ENCODE measurements at regions not wholly inside any gene's neighbourhood (a gene's known extent, or its start where the extent isn't known, plus 50 kb on each side); places are given as distances from the start of the nearest gene placed in this dataset.

DNA sequence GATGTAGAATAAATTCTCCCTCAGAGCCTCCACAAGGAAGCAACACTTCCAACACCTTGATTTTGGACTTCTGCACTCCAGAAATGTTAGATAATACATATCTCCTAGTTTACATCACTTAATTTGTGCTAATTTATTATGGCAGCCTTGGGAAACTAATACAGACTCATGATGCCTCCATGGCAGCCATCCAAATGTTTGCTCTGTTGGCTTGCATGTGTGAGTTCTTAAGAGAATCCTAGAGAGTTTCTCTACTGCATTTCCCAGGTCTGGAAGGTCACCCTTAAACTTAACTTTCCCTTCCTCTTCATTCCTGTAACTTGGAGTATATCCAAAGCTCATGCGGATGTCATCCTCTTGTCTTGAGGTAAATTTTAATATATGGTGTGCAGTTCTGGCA is 956.1 kb downstream of the ADGRL3 start:
- H4K91ac ChIP-seq (ENCODE audit: insufficient read depth, low read depth, low read length), result no peak overlapping the region
- H3K4me3 ChIP-seq (ENCODE audit: insufficient read depth, low read depth, low read length), result no peak overlapping the region
- no peak overlapping the region for H4K8ac ChIP-seq (ENCODE audit: low read depth in 2 of 2, low read length in 2 of 2)
- CTCF ChIA-PET, result no interaction called here
- H3K4me1 ChIP-seq (ENCODE audit: control insufficient read depth, insufficient read depth, low read length), result no peaks in the 10 kb centered on the region
- H3K18ac ChIP-seq (ENCODE audit: low read depth, low read length), result no peak overlapping the region
- H2AFZ ChIP-seq (replicated peaks; ENCODE audit: low read length, poor library complexity), result no peak overlapping the region
- no peak overlapping the region for H3K14ac ChIP-seq (replicated peaks; ENCODE audit: low read depth, low read length)
- BruUV-seq (replicated peaks), result no TSS peak
- intact Hi-C loops (cut with micrococcal nuclease) (no loop called here), dilution Hi-C loops (cut with HindIII; ENCODE audit: low sequenced_read_pairs, unreplicated experiment) (no loop called here), in situ Hi-C loops (cut with MboI; ENCODE audit: low sequenced_read_pairs) (no loop called here)
- no peak overlapping the region for H2BK5ac ChIP-seq (ENCODE audit: low read depth, low read length, poor library complexity, severe bottlenecking)
- H2AK5ac ChIP-seq (ENCODE audit: low read depth, low read length), result no peak overlapping the region
- H3K9me3 ChIP-seq (ENCODE audit: control insufficient read depth, insufficient read depth, low read length), result peaks cover 2% of the 10 kb centered on the region; the same call in 1 of the 2 replicates
- ATAC-seq (ENCODE audit: low read depth) (no peak), DNase-seq (no peak)
- no peaks in the 10 kb centered on the region for H3K79me1 ChIP-seq (ENCODE audit: low read depth in 1 of 2, low read length in 2 of 2)
- no peak overlapping the region for H3K56ac ChIP-seq (ENCODE audit: extremely low read depth, insufficient read depth, low read length)
- no peak overlapping the region for H2AK9ac ChIP-seq (replicated peaks; ENCODE audit: low read depth, low read length, poor library complexity)
- H2BK15ac ChIP-seq (ENCODE audit: low read depth, low read length), result no peak overlapping the region
- H2BK120ac ChIP-seq (ENCODE audit: low read depth, low read length), result no peak overlapping the region
- no peak overlapping the region for H3K4me2 ChIP-seq (ENCODE audit: low read depth, low read length)
- H3K4ac ChIP-seq (ENCODE audit: low read depth, low read length), result no peak overlapping the region
- no peaks in the 10 kb centered on the region for H3K9me1 ChIP-seq (ENCODE audit: insufficient read depth, low read length)
- no peak overlapping the region for H3K9ac ChIP-seq (ENCODE audit: low read depth, low read length)
- H4K20me1 ChIP-seq (ENCODE audit: insufficient read depth, low read length), result no peaks in the 10 kb centered on the region
- H3K27me3 ChIP-seq (ENCODE audit: control insufficient read depth, insufficient read depth, low read length), result no peaks in the 10 kb centered on the region
- POLR2A ChIA-PET (ENCODE audit: unreplicated experiment), result no interaction called here
- TF ChIP-seq FOS (IDR thresholded peaks at IDR 0.05; ENCODE audit: low read depth, low read length) (no peak), BHLHE40 (IDR thresholded peaks at IDR 0.05; ENCODE audit: low read depth, low read length) (no peak), RFX5 (IDR thresholded peaks at IDR 0.05; ENCODE audit: low read depth, low read length) (no peak), CHD1 (IDR thresholded peaks at IDR 0.05; ENCODE audit: low read depth, low read length) (no peak)
- TF ChIP-seq, protein P1, sequence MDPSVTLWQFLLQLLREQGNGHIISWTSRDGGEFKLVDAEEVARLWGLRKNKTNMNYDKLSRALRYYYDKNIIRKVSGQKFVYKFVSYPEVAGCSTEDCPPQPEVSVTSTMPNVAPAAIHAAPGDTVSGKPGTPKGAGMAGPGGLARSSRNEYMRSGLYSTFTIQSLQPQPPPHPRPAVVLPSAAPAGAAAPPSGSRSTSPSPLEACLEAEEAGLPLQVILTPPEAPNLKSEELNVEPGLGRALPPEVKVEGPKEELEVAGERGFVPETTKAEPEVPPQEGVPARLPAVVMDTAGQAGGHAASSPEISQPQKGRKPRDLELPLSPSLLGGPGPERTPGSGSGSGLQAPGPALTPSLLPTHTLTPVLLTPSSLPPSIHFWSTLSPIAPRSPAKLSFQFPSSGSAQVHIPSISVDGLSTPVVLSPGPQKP (IDR thresholded peaks at IDR 0.05; ENCODE audit: borderline replicate concordance, low read depth, low read length), result no peak
- no peak overlapping the region for H4K5ac ChIP-seq (ENCODE audit: low read depth, low read length)
- no peak overlapping the region for H3K27ac ChIP-seq (ENCODE audit: insufficient read depth, low read length)
- H3K23ac ChIP-seq (ENCODE audit: low read depth, low read length), result no peak overlapping the region
- WGBS, 2 experiments (ENCODE audit: extremely low coverage in 2 of 2, insufficient read length in 1 of 2), result no CpG with 5 or more reads among the region's 1 CpG
- H3K36me3 ChIP-seq (ENCODE audit: control insufficient read depth, insufficient read depth, low read length), result no peaks in the 10 kb centered on the region
- H2BK20ac ChIP-seq (ENCODE audit: low read depth, low read length), result no peak overlapping the region

All from IMR-90 (cell line).